GM23338 (cell line): ENCODE measurements at regions not wholly inside any gene's neighbourhood (a gene's known extent, or its start where the extent isn't known, plus 50 kb on each side); places are given as distances from the start of the nearest gene placed in this dataset.

Experiments
- ATAC-seq: fragments of 200-7000 bp; cut with Tn5 transposase; 3 replicates; pipeline ENCODE4 v1.9.1; 2020
- DNase-seq: peaks from one replicate; pipeline ENCODE4 v3.0.0-alpha.2; 2015; ENCODE audit warnings: low spot score
- H2AFZ ChIP-seq: fragments of 200-600 bp; sonication (generic); 2 replicates; pipeline ENCODE4 v1.8.0; 2016; ENCODE audit warnings: antibody characterized with exemption, mild to moderate bottlenecking, moderate library complexity
- H3F3A ChIP-seq: fragments of 200-600 bp; sonication (generic); replicated peaks from 2 replicates; pipeline ENCODE4 v1.8.0; 2017; ENCODE audit warnings: antibody characterized with exemption, mixed run types, low read depth
- H3K27ac ChIP-seq: fragments of 200-600 bp; sonication (generic); 2 replicates; pipeline ENCODE4 v1.6.1; 2016; ENCODE audit warnings: low read depth
- H3K27me3 ChIP-seq: fragments of 200-600 bp; sonication (generic); 2 replicates; pipeline ENCODE4 v1.8.0; 2016; ENCODE audit warnings: mild to moderate bottlenecking, mixed run types, moderate library complexity; ENCODE audit not compliant: insufficient read depth
- H3K36me3 ChIP-seq: fragments of 200-600 bp; sonication (generic); 2 replicates; pipeline ENCODE4 v1.8.0; 2016; ENCODE audit warnings: mild to moderate bottlenecking; ENCODE audit not compliant: insufficient read depth
- H3K4me1 ChIP-seq: fragments of 200-600 bp; sonication (generic); 2 replicates; pipeline ENCODE4 v1.8.0; 2016; ENCODE audit warnings: mild to moderate bottlenecking, moderate library complexity; ENCODE audit not compliant: insufficient read depth
- H3K4me2 ChIP-seq: fragments of 200-600 bp; sonication (generic); 2 replicates; pipeline ENCODE4 v1.7.1; 2017; ENCODE audit warnings: mixed run types
- H3K4me3 ChIP-seq: fragments of 200-600 bp; sonication (generic); 2 replicates; pipeline ENCODE4 v1.6.1; 2016; ENCODE audit warnings: mixed run types
- H3K79me2 ChIP-seq: fragments of 200-600 bp; sonication (generic); replicated peaks from 2 replicates; pipeline ENCODE4 v1.8.0; 2017; ENCODE audit warnings: mild to moderate bottlenecking; ENCODE audit not compliant: insufficient read depth
- H3K9me2 ChIP-seq: fragments of 200-600 bp; sonication (generic); 2 replicates; pipeline ENCODE4 v1.8.0; 2017; ENCODE audit not compliant: insufficient read depth
- H4K20me1 ChIP-seq: fragments of 200-600 bp; sonication (generic); replicated peaks from 2 replicates; pipeline ENCODE4 v1.8.0; 2017; ENCODE audit warnings: mild to moderate bottlenecking; ENCODE audit not compliant: insufficient read depth
- H3K27ac Mint-ChIP-seq: 2 replicates; pipeline ENCODE4 v1.8.0; 2020; ENCODE audit warnings: inconsistent platforms, mild to moderate bottlenecking, moderate library complexity, mixed read lengths
- H3K27me3 Mint-ChIP-seq: 3 replicates; pipeline ENCODE4 v1.8.0; 2022; ENCODE audit warnings: low read depth, mild to moderate bottlenecking, moderate library complexity, mixed read lengths, inconsistent platforms; ENCODE audit not compliant: insufficient read depth, poor library complexity
- H3K36me3 Mint-ChIP-seq: 3 replicates; pipeline ENCODE4 v1.8.0; 2021; ENCODE audit warnings: low read depth, mild to moderate bottlenecking, inconsistent platforms, moderate library complexity, mixed read lengths
- H3K4me1 Mint-ChIP-seq: 3 replicates; pipeline ENCODE4 v1.8.0; 2020; ENCODE audit warnings: mild to moderate bottlenecking, inconsistent platforms, mixed read lengths
- H3K4me3 Mint-ChIP-seq: 3 replicates; pipeline ENCODE4 v1.8.0; 2021; ENCODE audit warnings: moderate library complexity, mild to moderate bottlenecking, inconsistent platforms, mixed read lengths
- H3K9me3 Mint-ChIP-seq: 3 replicates; pipeline ENCODE4 v1.8.0; 2020; ENCODE audit warnings: moderate library complexity, mild to moderate bottlenecking, inconsistent platforms, mixed read lengths
- CREB1 ChIP-seq: fragments of 250-450 bp; sonication (Bioruptor Pico); IDR thresholded peaks from 2 replicates; pipeline ENCODE4 v1.5.0; 2020; ENCODE audit warnings: low read depth, mild to moderate bottlenecking, moderate library complexity
- CTCF ChIP-seq, 2 experiments: fragments of 200-600 bp in 1 of 2; sonication (generic) in 1 of 2; conservative IDR thresholded peaks; 2 replicates each; pipeline versions ENCODE4 v1.5.1 to v1.6.1; 2016 to 2017; ENCODE audit warnings: antibody characterized with exemption in 2 of 2, low read depth in 2 of 2, mild to moderate bottlenecking in 2 of 2, moderate library complexity in 1 of 2
- JUNB ChIP-seq: IDR thresholded peaks from one replicate; pipeline ENCODE4 v1.6.1; 2016; ENCODE audit warnings: antibody characterized with exemption; ENCODE audit not compliant: unreplicated experiment
- POLR2AphosphoS5 ChIP-seq: IDR thresholded peaks from 2 replicates; pipeline ENCODE4 v1.6.1; 2016; ENCODE audit warnings: antibody characterized with exemption, low read depth
- STAT1 ChIP-seq: IDR thresholded peaks from one replicate; pipeline ENCODE4 v1.6.1; 2016; ENCODE audit warnings: antibody characterized with exemption; ENCODE audit not compliant: unreplicated experiment
- ZNF114 ChIP-seq: fragments of 250-450 bp; sonication (Bioruptor Pico); IDR thresholded peaks from 2 replicates; pipeline ENCODE4 v1.5.0; 2020; ENCODE audit warnings: mild to moderate bottlenecking, moderate library complexity
- ZNF462 ChIP-seq: fragments of 250-450 bp; sonication (Bioruptor Pico); IDR thresholded peaks from 2 replicates; pipeline ENCODE4 v1.5.0; 2020; ENCODE audit warnings: mild to moderate bottlenecking, moderate library complexity

GRCh38 chrX:45757272-45757671, 556.6 kb upstream of the DIPK2B start (continued):
- TF ChIP-seq ZNF462: no peak
- TF ChIP-seq CTCF (conservative IDR thresholded peaks at IDR 0.05; ENCODE audit: low read depth in 2 of 2): no peak

GRCh38 chrX:45756557-45756956, 555.9 kb upstream of the DIPK2B start:
- Histone ChIP-seq H3K36me3 (no peaks in the 10 kb centered on the region), H2AFZ (no peak overlapping the region), H4K20me1 (peaks cover 7% of the 10 kb centered on the region), H3K4me3 (no peak overlapping the region), H3F3A (no peaks in the 10 kb centered on the region), H3K4me2 (no peak overlapping the region), H3K27me3 (no peaks in the 10 kb centered on the region), H3K4me1 (peaks cover 5% of the 10 kb centered on the region; the same call in 1 of the 2 replicates), H3K27ac (0 out of 2 replicates have a peak overlapping the region, but pooled peaks have one; percentile 26), H3K79me2 (peaks cover 95% of the 10 kb centered on the region), H3K9me2 (no peaks in the 10 kb centered on the region)
- H3K36me3 Mint-ChIP-seq: peaks cover 33% of the 10 kb centered on the region
- H3K9me3 Mint-ChIP-seq: no peaks in the 10 kb centered on the region
- peaks cover 31% of the 10 kb centered on the region; the same call in 2 of the 3 replicates for H3K4me1 Mint-ChIP-seq
- peaks cover 4% of the 10 kb centered on the region for H3K27me3 Mint-ChIP-seq
- H3K4me3 Mint-ChIP-seq: no peak overlapping the region
- no peak for DNase-seq
- no peak for ATAC-seq
- H3K27ac Mint-ChIP-seq: no peak overlapping the region
- TF ChIP-seq CREB1 (CRISPR knock-in tag) (no peak), CTCF (conservative IDR thresholded peaks at IDR 0.05; ENCODE audit: low read depth in 2 of 2) (no peak), ZNF114 (CRISPR knock-in tag) (no peak), POLR2AphosphoS5 (no peak), STAT1 (no peak), JUNB (no peak)
